Activated B cell treated with CpG ODN at 0.5 μM for 24 hours (primary cell): ENCODE measurements at regions not wholly inside any gene's neighbourhood (a gene's known extent, or its start where the extent isn't known, plus 50 kb on each side); places are given as distances from the start of the nearest gene placed in this dataset.

Source experiments
- ATAC-seq: fragments of 200-7000 bp; cut with Tn5 transposase; one replicate; pipeline ENCODE4 v1.10.0; 2021; ENCODE audit warnings: low read depth, mild to moderate bottlenecking, moderate library complexity
- CTCF ChIA-PET: fragments of 350-600 bp; sonication (Branson Sonifier 250); formaldehyde crosslinking; loops from one replicate; lab custom pipeline; 2021; ENCODE audit warnings: antibody characterized with exemption; lab: Charles Lee
- POLR2A ChIA-PET: fragments of 350-600 bp; sonication (Branson Sonifier 250); formaldehyde crosslinking; loops from one replicate; lab custom pipeline; 2021; ENCODE audit warnings: antibody characterized with exemption; lab: Charles Lee
- DNase-seq: peaks from one replicate; pipeline ENCODE4 v3.0.0; 2022
- H3K27ac Mint-ChIP-seq: one replicate; pipeline ENCODE4 v1.8.0; 2020; ENCODE audit warnings: mixed read lengths
- H3K27me3 Mint-ChIP-seq: one replicate; pipeline ENCODE4 v1.8.0; 2021; ENCODE audit warnings: mixed read lengths
- H3K36me3 Mint-ChIP-seq: one replicate; pipeline ENCODE4 v1.8.0; 2021; ENCODE audit warnings: low read depth, mixed read lengths
- H3K4me1 Mint-ChIP-seq: one replicate; pipeline ENCODE4 v1.8.0; 2021; ENCODE audit warnings: mixed read lengths
- H3K4me3 Mint-ChIP-seq: one replicate; pipeline ENCODE4 v1.8.0; 2020; ENCODE audit warnings: mild to moderate bottlenecking, mixed read lengths
- H3K9me3 Mint-ChIP-seq: one replicate; pipeline ENCODE4 v1.8.0; 2020; ENCODE audit warnings: mixed read lengths
- intact Hi-C: fragments of 100-400 bp; cut with micrococcal nuclease; formaldehyde crosslinking; loops from one replicate; pipeline ENCODE4 v1.15.1; 2024
- TF ChIP-seq, protein P1 (sequence below): fragments of 200-600 bp; IDR thresholded peaks from one replicate; pipeline ENCODE4 v1.8.0; 2022; ENCODE audit warnings: antibody characterized with exemption, mild to moderate bottlenecking

DNA sequence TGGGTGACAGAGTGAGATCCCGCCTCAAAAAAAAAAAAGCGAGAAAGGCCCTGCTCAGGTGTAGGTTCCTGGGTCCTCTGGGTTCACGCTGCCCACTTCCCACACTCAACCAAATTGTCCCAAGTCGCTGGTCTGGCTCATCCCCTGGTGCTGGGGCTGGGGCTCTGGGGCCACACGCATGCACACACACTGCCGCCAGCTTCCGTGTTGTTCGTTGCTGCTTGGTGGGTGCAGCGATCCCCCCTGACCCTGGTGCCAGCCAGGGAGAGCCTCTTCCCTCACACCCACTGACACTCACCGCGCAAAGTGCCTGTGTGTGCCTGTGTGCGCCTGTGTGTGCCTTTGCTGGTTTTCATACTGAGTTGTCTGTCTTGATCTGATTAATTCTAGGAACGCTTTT lies 124.1 kb upstream of the NKX1-1 start:
- no peak for ATAC-seq
- ChIA-PET CTCF (no interaction called here), POLR2A (no interaction called here)
- TF ChIP-seq, protein P1, sequence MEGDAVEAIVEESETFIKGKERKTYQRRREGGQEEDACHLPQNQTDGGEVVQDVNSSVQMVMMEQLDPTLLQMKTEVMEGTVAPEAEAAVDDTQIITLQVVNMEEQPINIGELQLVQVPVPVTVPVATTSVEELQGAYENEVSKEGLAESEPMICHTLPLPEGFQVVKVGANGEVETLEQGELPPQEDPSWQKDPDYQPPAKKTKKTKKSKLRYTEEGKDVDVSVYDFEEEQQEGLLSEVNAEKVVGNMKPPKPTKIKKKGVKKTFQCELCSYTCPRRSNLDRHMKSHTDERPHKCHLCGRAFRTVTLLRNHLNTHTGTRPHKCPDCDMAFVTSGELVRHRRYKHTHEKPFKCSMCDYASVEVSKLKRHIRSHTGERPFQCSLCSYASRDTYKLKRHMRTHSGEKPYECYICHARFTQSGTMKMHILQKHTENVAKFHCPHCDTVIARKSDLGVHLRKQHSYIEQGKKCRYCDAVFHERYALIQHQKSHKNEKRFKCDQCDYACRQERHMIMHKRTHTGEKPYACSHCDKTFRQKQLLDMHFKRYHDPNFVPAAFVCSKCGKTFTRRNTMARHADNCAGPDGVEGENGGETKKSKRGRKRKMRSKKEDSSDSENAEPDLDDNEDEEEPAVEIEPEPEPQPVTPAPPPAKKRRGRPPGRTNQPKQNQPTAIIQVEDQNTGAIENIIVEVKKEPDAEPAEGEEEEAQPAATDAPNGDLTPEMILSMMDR, result no peak
- Mint-ChIP-seq H3K4me3 (no peak overlapping the region), H3K4me1 (no peaks in the 10 kb centered on the region), H3K36me3 (no peaks in the 10 kb centered on the region), H3K9me3 (peaks cover 3% of the 10 kb centered on the region), H3K27me3 (peaks cover 31% of the 10 kb centered on the region), H3K27ac (no peak overlapping the region)
- DNase-seq, result no peak
- intact Hi-C loops, result no loop called here

DNA sequence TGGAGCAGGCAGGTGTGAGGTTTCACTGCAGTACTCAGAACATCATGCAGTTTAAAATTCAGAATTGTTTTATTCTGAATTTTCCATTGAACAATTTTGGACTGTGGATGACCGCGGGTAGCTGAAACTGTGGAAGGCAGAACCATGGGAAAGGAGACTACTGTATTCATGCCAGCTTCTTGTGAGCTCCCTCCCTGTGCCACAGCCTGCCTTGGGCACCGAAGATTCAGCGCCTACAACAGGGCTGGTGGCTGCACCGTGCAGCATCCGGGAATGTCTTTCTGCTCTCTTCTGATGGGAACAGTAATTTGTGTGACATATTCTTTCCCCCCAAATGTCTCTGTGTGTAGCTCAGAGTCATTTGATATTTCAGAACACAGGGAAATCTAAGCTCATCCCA lies 118.5 kb upstream of the NKX1-1 start:
- intact Hi-C loops, result no loop called here
- ChIA-PET POLR2A (no interaction called here), CTCF (no interaction called here)
- peaks cover 4% of the 10 kb centered on the region for H3K4me1 Mint-ChIP-seq
- peaks cover 8% of the 10 kb centered on the region for H3K9me3 Mint-ChIP-seq
- TF ChIP-seq, protein P1, result no peak
- no peak for ATAC-seq
- no peak for DNase-seq
- H3K27me3 Mint-ChIP-seq, result peaks cover 45% of the 10 kb centered on the region
- H3K36me3 Mint-ChIP-seq, result no peaks in the 10 kb centered on the region
- no peak overlapping the region for H3K27ac Mint-ChIP-seq
- no peak overlapping the region for H3K4me3 Mint-ChIP-seq

DNA sequence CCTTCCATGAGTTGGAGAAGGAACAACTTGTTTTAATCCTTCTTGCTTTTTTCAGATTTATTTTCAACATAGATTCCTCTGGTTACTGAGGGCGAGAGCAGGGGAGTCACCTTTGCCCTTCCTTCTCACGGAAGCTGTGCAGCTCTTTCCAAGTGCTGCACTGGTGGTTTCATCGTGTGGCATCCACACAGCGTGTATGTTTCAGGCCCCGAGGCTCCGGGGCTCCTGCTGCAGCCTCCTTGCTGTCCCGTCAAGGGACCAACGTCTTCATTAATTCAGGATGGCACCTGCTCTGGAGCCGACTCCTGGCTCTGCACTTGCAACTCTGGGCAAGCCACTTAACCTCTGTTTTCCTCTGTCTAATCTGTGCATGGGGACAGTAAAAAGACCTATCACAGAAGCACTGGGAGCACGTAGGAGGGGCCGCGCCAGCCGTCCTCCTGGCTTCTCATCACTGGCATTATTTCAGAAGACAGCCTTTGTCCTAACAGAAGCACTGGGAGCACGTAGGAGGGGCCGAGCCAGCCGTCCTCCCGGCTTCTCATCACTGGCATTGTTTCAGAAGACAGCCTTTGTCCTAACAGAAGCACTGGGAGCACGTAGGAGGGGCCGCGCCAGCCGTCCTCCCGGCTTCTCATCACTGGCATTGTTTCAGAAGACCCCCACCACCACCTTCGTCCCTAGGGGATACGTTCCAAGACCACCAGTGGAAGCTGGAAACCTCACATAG lies 117.8 kb upstream of the NKX1-1 start:
- Mint-ChIP-seq H3K4me3 (no peak overlapping the region), H3K36me3 (no peaks in the 10 kb centered on the region), H3K4me1 (peaks cover 4% of the 10 kb centered on the region), H3K27ac (no peak overlapping the region), H3K27me3 (peaks cover 41% of the 10 kb centered on the region), H3K9me3 (peaks cover 8% of the 10 kb centered on the region)
- ChIA-PET CTCF (no interaction called here), POLR2A (no interaction called here)
- ATAC-seq (no peak), DNase-seq (no peak)
- intact Hi-C loops, result no loop called here
- TF ChIP-seq, protein P1, result no peak

DNA sequence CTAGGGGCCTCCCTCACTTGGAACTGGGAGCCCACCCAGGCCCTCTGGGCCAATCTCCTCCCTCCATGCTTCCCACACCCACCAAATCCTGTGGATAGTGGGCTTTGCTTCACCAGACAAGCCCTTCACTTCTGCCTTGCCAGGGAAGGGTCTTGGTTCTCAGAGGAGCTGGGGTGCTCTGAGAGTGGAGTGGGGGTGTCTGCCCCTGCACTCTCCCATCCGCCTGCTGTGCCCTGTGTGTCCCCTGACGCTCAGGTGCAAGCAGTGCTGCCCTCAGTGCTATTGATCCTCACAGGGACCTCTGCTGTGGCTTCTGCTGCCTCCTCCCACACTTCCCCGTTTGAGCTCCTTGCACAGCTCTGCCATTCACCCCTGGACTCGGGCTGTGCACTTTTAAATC lies 117.3 kb upstream of the NKX1-1 start:
- ATAC-seq, result no peak
- H3K4me3 Mint-ChIP-seq, result no peak overlapping the region
- DNase-seq, result no peak
- peaks cover 8% of the 10 kb centered on the region for H3K9me3 Mint-ChIP-seq
- peaks cover 38% of the 10 kb centered on the region for H3K27me3 Mint-ChIP-seq
- TF ChIP-seq, protein P1, result no peak
- intact Hi-C loops, result no loop called here
- H3K27ac Mint-ChIP-seq, result no peak overlapping the region
- ChIA-PET CTCF (no interaction called here), POLR2A (no interaction called here)
- no peaks in the 10 kb centered on the region for H3K36me3 Mint-ChIP-seq
- peaks cover 4% of the 10 kb centered on the region for H3K4me1 Mint-ChIP-seq

DNA sequence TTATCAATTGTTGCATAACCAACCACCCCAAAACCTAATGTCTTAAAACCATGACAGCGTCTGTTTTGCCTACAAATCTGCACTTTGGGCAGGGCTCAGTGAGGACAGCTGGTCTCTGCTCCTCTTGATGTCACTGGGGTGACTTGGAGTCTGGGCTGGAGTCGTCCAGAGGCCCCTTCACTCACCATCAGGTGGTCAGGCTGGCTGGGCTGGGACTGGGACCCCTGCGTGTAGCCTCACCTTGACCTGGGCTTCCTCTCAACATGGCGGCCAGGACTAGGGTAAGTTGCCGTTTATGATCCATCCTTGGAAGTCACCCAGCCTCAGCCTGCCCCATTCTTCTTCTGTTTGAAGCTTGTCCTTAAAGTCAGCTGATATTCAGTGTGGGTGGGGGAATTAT lies 116.8 kb upstream of the NKX1-1 start:
- intact Hi-C loops, result no loop called here
- ChIA-PET POLR2A (no interaction called here), CTCF (no interaction called here)
- Mint-ChIP-seq H3K36me3 (no peaks in the 10 kb centered on the region), H3K4me1 (peaks cover 4% of the 10 kb centered on the region), H3K27ac (no peak overlapping the region), H3K27me3 (peaks cover 41% of the 10 kb centered on the region), H3K4me3 (no peak overlapping the region), H3K9me3 (peaks cover 8% of the 10 kb centered on the region)
- DNase-seq, result no peak
- TF ChIP-seq, protein P1, result no peak
- ATAC-seq, result no peak
